H4 (cell line): ENCODE measurements at regions not wholly inside any gene's neighbourhood (a gene's known extent, or its start where the extent isn't known, plus 50 kb on each side); places are given as distances from the start of the nearest gene placed in this dataset.
A peak's percentile ranks its signal among the peaks of the same experiment; 100 is the strongest.

ENCODE experiments used
- DNase-seq: peaks from one replicate; pipeline ENCODE4 v3.0.0-alpha.2; 2015; ENCODE audit warnings: low spot score

DNA sequence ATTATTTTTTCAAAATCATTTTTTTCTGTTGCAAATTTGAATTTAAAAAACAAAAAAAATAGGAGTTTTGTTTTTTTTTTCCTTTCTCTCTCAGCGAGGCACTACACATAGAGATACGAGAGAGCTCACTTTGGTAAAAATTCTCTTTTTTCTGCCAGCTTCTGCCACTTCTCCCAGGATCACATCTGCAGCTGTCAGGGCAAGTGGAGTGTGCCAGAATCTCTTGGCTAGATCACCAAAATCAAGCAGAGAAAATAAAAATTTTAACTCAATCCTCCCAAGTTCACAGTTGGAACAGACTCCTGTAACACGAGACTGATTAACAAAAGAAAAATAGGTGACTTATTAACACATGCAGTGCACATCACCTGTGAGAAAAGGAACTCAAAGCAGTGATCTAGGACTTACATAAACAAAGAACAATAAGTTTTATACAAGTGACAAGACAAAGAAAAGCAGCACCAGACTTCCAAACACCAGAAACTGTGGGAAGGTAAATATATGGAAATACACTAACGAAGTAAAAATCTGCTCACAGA lies 213.2 kb upstream of the ZFP42 start:
- no peak for DNase-seq

- no peak for DNase-seq
Measured at GRCh38 chr4:187786190-187786589, 209.4 kb upstream of the ZFP42 start.

GRCh38 chr4:187789078-187789477 lies 206.5 kb upstream of the ZFP42 start:
- no peak for DNase-seq

DNA sequence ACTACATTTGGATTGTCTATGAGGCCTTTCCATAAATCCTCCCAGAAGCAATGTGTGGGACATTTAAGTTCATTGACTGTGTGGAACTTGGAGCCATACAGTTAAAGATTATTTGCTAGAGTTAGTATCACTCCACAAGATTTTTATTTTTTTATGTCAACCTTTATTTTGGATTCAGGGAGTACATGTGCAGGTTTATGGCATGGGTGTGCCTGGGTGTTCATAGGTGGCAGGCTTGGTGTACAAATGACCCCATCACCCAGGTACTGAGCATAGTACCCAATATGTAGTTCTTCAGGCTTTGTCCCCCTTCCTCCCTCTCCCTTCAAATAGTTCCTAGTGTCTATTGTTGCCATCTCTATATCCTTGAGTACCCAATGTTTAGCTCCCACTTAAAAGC lies 199.8 kb upstream of the ZFP42 start:
- no peak for DNase-seq

GRCh38 chr4:187798385-187798784 lies 197.2 kb upstream of the ZFP42 start:
- no peak for DNase-seq

- no peak for DNase-seq
Measured at GRCh38 chr4:187799735-187800134, 195.8 kb upstream of the ZFP42 start.

DNA sequence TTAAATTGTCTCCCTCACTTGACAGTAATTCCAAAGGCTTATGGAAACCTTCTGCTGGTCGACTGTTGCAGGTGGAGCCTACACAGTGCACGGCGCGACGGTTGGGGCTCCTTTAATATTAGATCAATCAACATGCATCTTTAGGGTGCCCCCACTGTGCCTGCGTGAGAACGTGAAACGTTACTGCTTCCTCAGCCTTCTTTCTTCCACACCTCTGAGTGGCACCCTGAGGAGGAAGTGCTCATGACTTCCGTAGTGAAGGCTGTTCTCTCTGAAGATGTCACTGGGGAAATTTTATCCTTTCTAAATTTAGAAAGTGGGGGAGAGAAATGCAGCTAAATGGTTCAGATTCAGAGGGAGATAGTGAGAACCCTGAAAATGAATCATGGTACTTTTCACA lies 184.0 kb upstream of the ZFP42 start:
- DNase-seq = no peak

DNA sequence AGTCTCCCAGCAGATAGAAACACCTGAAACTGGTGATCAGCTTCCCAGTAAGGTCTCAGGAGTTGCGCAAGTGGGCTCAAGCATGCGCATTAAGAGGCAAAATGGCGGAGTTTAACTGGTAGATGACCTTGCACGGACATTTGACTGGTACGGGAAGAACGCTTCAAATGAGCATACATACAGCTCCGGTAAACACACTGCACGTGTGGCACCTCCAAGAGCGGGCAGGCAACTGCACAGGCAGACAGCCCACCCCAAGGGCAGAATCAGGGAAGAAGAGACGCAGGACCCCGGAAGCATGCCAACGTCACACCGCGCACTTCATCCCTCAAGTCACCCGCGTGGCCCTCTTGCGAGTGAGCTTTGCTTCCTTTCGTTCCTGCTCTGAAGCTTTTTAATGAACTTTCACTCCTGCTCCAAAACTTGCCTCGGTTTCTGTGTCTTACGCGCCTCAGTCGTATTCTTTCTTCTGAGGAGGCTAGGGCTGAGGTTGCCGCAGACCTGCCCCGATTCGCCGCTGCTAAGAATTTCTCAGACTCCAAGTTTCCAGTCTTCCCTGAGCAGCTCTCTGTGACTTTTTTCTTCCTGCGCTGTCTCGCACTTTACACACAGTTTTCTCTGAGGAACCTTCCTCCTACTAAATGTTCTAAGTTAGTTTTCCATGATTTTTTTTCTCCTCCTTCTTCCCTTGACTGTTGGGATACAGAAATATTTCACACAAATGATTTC lies 180.7 kb upstream of the ZFP42 start:
- no peak for DNase-seq

- DNase-seq = peak; percentile 40
Measured at GRCh38 chr4:187826725-187827124, 168.8 kb upstream of the ZFP42 start.

- DNase-seq = no peak
Measured at GRCh38 chr4:187827631-187828030, 167.9 kb upstream of the ZFP42 start.

DNA sequence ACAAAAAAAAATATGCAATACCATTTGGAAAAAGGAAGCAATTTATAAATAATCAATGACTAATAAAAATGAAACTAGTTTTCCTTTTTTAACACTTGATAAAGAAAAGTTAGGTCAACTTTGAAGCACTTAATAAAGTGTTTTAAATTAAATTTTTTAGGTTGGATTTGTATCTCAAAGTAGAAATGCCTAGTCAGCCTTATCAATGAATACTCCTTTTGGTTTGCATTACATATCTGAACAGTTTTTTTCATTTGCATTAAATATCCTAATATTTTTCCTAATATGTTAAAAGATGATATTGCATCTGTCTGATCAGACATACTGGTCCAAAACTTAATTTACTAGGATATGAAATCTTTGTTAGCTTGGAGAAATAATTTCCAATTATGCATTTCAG lies 155.8 kb upstream of the ZFP42 start:
- DNase-seq = no peak

- DNase-seq = peak; percentile 29
Measured at GRCh38 chr4:187840814-187841213, 154.8 kb upstream of the ZFP42 start.

- no peak for DNase-seq
Measured at GRCh38 chr4:187849556-187850225, 145.9 kb upstream of the ZFP42 start.

DNA sequence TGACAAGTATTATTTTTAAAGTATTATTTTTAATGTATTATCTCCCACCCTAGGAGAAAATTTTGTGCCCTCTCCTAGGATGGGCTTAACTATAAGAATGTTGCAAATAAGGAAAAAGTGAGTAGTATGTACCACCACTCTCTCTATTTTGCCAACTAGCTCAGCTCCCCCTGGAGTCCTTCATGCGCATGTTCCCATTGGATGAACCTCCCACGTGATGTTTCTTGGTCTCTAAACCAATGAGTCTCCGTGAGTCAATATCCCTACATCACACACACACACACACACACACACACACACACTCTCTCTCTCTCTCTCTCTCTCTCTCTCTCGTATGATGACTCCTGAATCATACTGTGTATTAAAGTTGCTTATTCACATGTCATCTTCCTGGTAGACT lies 129.7 kb upstream of the ZFP42 start:
- DNase-seq = no peak

GRCh38 chr4:187883049-187883448 lies 112.5 kb upstream of the ZFP42 start:
- DNase-seq = no peak

DNA sequence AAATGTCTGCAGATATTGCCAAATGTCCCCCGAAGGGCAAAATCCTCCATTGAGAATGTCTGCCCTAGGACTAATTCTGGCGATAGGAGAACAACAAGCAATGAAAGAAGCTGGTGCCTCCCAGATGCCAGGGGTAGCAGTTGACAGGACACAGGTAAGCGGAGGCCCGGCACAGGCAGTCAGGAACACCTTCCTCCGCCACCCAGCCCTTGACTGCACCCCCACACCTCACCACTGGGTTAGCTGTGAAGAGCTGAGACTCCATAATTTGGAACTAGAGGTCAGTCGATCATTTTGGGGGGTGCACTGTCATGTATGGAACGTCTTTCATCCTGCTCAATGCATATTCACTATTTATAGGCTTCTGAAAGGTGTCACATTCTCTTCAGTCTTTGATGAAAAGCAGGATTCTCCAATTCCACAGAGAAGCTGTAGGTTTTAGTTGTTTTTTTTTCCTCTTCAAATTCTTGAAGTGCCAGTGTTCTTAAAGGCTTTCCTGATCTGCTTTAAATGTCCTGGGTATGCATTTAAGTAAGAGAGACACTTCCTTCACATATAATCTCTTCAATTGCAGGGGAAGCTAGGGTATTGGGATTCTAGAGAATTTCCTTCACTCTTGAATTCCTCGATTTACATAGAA lies 111.6 kb upstream of the ZFP42 start:
- no peak for DNase-seq

- no peak for DNase-seq
Measured at GRCh38 chr4:187887906-187888305, 107.7 kb upstream of the ZFP42 start.

DNA sequence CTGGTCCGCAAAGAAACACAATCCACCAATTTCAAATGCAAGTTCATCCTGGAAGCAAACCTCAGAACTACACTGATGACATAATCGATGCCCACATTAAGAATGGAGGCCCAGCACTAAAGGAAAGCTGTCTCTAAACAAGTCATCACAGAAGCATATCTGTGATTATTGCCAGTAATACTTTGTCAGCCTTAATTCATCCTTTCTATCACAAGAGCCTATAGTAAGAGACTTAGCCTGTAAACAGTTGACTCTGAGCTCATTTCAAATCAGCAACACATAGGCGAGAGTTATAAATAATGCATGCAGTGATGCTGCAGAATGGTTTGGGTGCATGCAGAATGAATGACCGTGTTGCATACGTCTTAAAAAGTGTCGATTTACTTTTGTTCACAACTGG lies 105.9 kb upstream of the ZFP42 start:
- DNase-seq = no peak

- no peak for DNase-seq
Measured at GRCh38 chr4:187893418-187893817, 102.2 kb upstream of the ZFP42 start.

DNA sequence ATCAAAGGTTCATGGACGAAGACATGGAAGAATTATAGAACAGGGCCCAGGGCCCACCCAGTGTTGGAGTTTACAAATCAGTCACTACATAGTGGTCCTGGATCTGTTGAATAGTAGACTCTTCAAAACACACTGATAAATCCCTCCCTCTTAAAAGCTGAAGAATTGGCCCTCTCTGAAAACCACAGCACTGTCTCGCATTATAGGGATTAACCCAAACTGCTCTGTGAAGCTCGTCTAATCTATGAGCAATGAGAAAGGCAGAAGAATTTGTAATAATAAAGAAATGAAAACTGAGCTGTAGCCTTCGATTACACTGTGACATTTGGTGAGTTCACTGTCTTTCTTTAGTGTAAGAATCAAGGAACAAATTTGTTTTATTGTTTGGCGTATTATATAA lies 92.5 kb upstream of the ZFP42 start:
- DNase-seq = no peak

GRCh38 chr4:187903700-187904099 lies 91.9 kb upstream of the ZFP42 start:
- DNase-seq = no peak

- DNase-seq = no peak
Measured at GRCh38 chr4:187908079-187908561, 87.5 kb upstream of the ZFP42 start.

DNA sequence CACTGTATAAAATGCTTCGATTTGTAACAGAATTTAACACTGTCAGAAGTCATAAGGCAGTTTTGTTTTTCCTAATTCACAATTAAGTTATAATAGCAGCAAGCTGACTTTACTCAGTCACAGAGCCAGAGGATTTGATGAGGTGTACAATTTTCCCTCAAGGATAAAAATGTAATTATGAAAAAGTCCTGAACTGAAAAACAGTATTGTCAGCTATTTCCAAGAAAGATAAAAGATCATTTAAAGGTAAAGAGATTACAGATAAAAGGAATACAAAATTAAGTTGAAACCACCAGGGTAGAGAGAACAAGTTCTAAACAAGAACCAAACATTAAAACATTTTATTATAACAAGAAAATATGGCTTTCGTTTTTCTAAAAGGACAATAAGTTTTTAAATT lies 86.8 kb upstream of the ZFP42 start:
- DNase-seq = no peak
